GM10847 (cell line): ENCODE measurements at regions not wholly inside any gene's neighbourhood (a gene's known extent, or its start where the extent isn't known, plus 50 kb on each side); places are given as distances from the start of the nearest gene placed in this dataset.

ENCODE experiments used
- POLR2A ChIP-seq: IDR thresholded peaks from 2 replicates; pipeline ENCODE4 v1.6.1; 2011; ENCODE audit not compliant: insufficient read length; ENCODE audit errors: extremely low read depth

DNA sequence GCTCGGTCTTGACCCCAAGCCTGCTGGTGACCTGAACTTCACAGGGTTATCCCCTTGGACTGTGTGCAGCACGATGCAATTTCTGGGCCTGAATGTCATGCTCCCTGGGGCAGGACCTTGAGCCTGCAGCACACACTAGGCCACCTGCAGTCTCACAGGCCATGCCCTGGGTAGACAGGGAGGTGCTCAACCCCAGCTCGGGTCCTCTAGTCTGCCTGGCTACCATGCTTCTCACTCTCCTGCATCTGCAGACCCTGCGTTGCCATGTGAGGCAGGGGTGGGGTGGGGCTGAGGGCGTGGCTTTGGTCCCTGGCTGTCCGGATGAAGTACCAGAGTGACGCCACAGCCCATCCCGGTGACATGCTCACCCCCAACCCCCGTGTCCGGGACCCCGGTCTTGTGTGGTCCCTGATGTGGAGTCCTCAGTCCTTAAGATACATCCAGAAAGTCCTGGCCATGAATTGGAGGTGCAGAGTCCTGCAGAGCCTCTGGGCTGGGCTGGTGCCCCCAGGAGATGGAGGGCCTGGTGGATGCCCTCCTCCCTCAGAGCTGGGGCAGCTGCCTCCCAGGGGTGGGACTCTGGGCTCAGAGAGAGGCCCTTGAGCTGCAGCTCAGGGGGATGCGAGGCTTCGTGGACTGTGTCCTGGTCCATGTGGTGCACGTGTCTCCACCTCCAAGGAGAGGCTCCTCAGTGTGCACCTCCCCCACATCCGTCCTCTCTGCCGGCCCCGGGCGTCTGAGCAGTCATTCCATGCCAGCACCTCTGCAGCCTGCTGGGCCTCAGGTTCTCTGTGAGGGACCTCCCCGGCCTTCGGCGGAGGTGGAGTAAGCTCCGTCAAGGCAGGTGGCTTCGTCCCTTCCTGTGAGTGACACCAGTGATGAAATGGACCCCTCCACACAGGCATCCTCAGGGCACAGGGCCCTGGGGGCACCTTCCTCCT, 402.1 kb downstream of the TMEM121 start:
- peak; percentile 16 for TF ChIP-seq POLR2A

DNA sequence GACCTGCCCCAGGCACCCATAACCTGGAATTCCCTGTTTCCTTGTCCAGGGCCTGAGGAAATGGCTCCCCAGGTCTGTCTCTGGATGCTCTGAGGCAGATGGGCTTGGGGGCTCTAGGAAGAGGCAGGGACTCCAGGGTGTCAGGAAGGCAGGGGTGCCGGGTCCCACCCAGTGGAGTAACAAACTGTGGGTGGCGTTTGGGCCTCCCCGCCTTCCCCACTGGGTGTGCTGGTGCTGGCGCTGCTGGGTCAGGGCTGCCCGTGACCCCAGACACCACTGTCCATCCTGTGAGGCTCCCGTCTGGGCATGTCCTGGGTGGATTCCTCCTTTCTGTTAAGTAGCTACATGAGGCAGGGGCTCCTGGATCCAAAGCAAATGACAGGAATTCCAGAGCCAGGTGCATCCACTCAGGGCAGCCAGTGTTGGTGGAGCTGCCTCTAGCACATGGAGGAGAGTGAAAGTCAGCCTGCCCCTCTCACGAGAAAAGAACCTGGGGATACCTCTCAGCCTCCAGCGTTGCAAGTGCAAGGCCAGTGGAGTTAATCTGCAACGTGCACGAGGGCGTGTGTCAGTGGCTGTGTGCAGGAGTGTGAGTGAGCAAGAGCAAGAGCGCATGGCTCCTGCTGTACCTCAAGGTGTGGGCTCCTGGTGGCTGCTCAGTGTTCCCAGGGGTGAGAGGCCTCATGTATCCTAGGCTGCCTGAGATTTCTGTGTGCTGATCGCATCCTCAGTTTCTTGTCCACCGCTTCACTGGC, 403.1 kb downstream of the TMEM121 start:
- TF ChIP-seq POLR2A, result no peak

DNA sequence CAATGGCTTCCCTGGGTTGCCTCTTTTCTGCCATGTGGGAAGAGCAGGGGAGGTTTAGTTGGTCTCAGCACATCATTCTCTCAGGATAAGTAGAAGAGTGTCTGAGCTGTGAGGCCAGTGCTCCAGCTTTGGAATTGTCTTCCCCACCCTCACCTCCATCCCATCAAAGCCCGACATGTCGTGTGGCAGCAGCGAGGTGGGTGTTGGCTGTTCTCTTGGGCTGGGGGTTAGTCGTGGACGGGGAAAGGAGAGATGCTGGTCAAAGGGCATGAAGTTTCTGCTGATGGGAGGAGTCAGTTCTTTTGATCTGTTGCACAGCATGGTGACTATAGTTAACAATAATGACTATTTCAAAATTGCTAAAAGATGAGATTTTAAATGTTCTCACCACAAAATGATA, 404.2 kb downstream of the TMEM121 start:
- no peak for TF ChIP-seq POLR2A

DNA sequence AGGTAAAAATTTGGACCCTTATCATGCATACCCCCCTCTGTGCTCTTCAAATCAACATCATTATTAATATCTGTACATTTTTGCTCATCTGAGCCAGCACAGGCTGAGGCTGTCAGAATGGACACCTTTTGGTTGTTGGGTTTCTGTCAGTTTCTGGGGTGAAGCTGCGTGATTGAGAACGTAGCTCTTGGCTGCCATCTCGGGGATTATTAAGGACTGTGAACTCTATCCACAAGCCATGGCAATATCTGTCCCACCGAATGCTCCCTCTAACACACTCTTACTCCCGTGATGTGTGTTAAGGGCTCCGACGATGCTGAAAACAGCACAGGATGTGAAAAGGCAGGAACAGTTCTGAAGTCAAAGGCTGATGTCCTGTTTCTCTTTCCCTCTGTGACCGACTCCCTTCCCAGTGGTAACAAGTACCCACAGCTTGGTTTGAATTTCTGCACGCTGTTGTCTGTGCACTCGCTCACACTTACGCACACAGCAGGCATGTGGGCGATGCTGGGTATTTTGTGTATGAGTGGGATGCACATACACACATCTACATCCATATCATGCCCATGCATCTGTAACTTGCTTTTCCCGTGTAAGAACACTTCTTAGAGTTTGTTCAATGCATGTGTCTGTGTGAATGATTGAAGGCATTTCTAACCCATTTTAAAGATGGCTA, 405.6 kb downstream of the TMEM121 start:
- TF ChIP-seq POLR2A, result no peak

DNA sequence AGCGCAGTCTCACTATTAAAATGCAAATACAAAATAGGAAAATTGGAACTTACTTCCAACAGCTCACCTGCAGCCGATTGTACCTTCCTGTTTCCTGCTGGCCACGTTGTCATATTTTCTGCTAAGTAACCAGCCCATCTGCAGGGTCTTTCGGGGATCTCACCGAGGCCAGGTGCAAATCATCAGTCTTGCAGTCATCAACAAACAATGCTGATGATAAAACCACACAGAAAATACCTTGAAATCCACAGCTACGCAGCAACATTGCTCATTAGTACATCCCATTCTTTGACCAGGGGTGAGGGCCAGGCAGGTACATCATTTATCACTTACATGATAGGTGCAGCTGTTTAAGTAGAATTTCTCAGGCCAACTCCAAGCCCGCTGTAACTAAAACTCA, 406.9 kb downstream of the TMEM121 start:
- TF ChIP-seq POLR2A, result no peak

DNA sequence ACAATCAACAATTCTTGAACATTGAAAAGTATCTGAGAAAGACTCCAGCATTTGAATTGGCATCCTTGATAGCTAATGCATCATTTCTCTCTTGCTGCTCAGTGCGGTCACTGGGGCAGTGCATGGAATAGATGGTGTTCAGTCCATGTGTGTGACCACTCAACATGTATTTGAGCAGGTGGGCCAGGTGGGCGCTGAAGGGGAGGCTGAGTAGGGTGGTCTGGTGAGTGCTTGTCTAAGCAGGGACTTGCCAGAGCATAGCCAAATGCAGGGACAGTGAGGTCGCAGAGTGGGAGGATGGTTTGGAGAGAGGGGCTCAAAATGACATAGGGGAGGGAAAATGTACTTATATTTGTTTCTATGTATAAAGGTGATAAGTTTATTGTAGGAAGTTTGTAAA, 409.0 kb downstream of the TMEM121 start:
- no peak for TF ChIP-seq POLR2A

DNA sequence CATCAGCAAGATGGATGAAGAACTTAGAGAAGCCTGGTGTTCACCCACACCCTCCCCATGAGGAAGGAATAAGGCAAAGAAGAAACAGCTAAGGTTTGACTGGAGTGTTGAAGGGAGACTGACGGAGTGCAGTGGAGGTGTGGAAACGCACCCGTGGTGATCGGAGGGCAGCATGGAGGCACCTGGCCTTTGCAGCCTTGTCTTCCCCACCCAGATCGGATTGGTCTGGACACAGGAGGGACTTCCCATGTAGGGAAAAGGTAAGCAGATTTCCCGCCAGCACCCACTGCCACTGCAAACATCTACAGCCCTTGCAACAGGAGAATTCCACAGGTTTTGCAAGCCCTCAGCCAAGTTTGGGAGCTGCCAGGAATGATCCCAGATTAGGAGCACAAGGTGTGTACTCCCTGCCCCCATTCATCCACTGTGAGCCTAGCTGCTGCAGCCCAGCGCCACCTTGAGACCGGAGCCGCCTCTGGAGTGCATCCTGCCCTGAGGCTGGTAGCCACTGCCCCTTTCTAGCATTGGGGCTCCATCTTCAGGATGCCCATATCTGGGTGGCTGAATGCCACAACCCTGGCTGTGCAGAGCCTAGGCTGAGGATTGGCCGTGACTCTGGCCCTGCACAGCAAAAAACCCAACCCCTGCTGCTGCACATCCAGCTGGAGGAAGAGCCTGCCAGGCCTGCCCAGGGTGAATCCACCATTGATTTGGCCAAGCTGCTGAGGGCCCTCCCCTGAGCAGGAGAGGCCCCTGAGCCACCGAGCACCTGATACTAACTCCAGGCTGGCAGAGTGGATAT, 411.1 kb downstream of the TMEM121 start:
- TF ChIP-seq POLR2A, result no peak

DNA sequence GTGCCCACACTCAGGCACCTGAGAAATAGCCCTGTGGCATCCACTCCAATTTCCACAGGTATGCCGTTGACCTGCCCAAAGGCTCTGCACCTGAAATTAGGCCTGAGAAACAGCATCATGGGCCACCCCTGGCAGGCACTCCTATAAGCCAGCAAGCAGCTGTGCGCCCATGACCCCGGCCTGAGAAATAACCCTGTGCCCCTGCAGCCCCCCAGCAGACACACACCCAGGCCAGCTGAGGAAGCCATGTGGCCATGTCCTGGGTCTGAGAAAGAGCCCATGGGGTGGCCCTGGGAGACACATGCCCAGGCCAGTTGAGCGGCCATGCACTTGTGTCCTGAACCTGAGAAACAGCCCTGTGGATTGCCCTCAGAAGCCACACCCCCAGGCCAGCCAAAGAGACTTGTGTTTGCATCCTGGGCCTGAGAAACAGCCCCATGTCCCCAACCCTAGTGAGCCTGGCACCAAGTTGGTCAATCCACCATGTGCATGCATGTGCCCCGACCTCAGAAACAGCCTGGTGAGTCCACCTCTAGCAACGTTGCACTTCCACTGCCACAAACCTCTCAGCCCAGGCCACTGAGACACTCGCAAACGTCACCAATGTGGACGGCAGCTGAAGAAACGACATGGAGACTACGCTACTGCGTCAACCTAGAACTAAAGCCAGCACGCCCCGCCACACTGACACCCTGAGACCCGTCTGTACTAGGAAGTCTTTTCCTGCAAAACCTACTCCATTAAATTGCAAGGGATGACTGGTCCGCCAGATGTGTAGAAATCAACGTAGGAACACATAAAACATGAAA, 411.9 kb downstream of the TMEM121 start:
- TF ChIP-seq POLR2A, result no peak

DNA sequence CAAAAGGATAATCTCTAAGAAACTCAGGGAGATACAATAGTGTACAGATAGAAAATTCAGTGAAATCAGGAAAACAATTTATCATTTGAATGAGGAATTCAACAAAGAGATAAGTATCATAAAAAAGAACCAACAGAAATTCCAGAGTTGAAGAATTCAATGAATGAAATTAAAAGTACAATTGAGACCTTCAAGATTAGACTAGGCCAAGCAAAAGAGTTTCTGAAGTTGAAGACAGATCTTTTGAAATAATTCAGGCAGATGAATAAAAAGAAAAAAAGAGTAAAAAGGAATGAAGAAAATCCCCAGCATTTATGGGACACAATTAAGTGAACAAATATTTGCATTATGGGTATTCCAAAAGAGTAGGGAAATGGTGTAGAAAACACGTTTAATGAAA, 412.6 kb downstream of the TMEM121 start:
- TF ChIP-seq POLR2A, result no peak

DNA sequence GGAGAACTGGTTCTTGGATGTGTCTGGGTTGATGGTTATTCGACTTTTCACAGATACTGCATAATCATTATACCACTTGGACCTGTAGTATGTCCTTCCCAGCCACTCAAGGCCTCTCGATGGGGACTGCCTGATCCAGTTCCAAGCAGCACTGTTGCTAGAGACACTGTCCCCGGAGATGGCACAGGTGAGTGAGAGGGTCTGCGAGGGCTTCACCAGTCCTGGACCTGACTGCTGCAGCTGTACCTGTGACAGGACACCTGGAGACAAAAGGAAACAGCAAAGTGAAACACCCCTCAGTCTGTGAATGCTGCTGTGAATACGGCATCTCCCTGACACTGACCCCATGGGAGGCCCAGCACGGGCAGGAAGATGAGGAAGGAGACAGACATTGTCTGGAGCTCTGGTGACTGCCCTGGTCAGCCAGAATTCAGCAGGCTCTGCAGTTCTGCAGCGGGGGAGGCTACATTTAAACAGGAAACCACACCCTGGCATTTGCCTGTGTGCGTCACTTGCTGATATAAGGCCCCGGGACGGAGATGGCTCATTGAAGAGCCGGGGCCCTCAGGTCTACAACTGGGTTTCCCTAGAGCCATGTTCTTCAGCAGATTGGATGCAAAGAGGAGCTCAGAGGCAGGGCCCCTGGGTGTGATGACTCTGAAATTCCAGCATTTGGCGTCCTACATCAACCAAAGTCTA, 413.6 kb downstream of the TMEM121 start:
- no peak for TF ChIP-seq POLR2A

DNA sequence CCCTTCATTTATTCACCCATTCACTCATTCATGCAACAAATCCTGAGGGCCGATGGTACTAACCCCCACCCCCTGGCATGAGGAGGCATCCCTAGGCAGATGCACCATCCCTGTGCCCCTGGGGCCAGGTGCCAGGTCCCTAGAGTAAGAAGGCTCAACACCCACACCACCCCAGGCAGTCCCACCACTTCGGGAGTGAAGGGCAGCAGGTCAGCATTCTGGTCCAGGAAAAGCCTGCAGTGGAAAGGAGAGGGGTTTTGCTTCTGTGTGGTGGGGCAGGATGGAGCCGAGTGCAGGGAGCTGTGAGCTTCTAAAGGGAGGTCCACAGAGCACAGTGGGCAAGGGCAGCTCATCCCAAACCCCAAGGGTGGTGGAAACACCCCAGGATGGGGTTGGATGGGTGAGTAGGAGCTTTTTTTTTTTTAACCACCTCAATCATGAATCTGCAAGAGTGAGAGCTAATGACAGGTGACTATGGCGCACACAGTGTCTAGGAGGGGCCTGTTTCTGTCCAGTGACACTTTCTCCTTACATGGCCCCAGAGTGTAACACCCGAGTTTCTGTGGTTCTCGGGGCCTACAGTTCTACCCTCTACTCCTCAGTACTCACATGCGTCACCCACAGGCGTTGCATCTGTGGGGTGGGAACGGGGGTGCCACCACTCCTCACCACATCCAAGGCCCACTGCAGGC, 414.3 kb downstream of the TMEM121 start:
- no peak for TF ChIP-seq POLR2A

DNA sequence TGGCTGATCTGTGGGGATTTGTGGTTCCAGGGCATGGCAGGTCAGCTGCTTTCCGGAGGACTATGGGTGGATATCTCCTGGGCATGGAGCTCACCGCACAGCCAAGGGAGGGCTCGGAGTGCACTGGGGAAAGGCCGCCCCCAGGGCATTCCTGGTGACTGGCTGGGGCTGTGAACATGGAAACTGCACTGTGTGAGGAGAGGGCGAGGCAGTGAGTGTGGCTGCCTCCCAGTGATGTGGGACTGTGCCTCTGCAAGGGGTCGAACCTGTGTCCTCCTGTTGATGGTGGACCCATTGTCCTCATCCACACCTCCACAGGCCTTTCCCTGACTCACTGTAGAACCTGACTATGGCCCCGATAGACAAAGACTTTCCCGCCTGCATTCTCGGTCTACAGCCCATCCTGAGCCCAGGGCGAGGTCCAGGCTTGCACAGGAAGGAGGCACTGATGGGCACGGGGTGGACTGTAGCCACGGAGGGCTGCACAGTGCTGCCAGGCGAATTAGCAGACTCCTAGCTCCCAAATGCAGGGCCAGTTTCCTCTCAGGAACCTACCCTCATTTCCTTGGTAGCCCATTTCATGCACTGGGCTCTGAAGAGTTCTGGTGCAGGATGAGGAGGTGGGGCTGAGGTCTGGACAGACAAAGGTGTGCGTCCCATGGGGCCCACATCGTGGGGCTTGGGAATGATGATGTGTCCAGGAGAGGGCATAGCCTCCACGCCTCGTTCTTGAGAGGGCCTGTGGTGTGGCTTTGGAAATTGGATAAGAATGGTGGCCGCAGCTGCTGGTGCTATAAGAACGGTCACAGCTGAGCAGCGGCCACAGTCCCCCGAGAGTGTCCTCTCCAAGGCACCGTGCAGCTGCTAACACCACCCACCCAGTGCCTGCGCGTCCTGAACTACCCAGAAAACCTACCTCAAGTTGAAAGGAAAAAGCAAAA, 415.1 kb downstream of the TMEM121 start:
- TF ChIP-seq POLR2A, result no peak
